ENCODE measurements at regions not wholly inside any gene's neighbourhood (a gene's known extent, or its start where the extent isn't known, plus 50 kb on each side); places are given as distances from the start of the nearest gene placed in this dataset.
"Not testable (repeated sequence)": the region's sequence is repeated elsewhere in the genome, so short reads cannot be mapped to it uniquely, and the experiment has no call there.

GRCh38 chr11:103731670-103732069 is 304.8 kb upstream of the DDI1 start:
- DNase-seq (ENCODE audit: low read depth) = no peak

- no peak for DNase-seq (ENCODE audit: low read depth)
These were observed 302.6 kb upstream of the DDI1 start for GRCh38 chr11:103733889-103734288.

- DNase-seq (ENCODE audit: low read depth) = no peak
These were observed 300.9 kb upstream of the DDI1 start for GRCh38 chr11:103735497-103736032.

- DNase-seq (ENCODE audit: low read depth) = no peak
These were observed 300.0 kb upstream of the DDI1 start for GRCh38 chr11:103736315-103737036.

- DNase-seq (ENCODE audit: low read depth) = no peak
These were observed 299.3 kb upstream of the DDI1 start for GRCh38 chr11:103737037-103737622.

GRCh38 chr11:103737747-103738146 is 298.7 kb upstream of the DDI1 start:
- no peak for DNase-seq (ENCODE audit: low read depth)

GRCh38 chr11:103739074-103739796 is 297.2 kb upstream of the DDI1 start:
- not testable (repeated sequence) for DNase-seq (ENCODE audit: low read depth)

GRCh38 chr11:103744496-103745153 is 291.8 kb upstream of the DDI1 start:
- no peak for DNase-seq (ENCODE audit: low read depth)

GRCh38 chr11:103749158-103749557 is 287.3 kb upstream of the DDI1 start:
- DNase-seq (ENCODE audit: low read depth) = no peak

- no peak for DNase-seq (ENCODE audit: low read depth)
These were observed 267.6 kb upstream of the DDI1 start for GRCh38 chr11:103768816-103769215.

GRCh38 chr11:103773059-103773458 is 263.4 kb upstream of the DDI1 start:
- DNase-seq (ENCODE audit: low read depth) = no peak

- DNase-seq (ENCODE audit: low read depth) = no peak
These were observed 262.9 kb upstream of the DDI1 start for GRCh38 chr11:103773537-103773936.

GRCh38 chr11:103779054-103779453 is 257.4 kb upstream of the DDI1 start:
- no peak for DNase-seq (ENCODE audit: low read depth)

GRCh38 chr11:103789952-103790351 is 246.5 kb upstream of the DDI1 start:
- no peak for DNase-seq (ENCODE audit: low read depth)

- DNase-seq (ENCODE audit: low read depth) = no peak
These were observed 243.4 kb upstream of the DDI1 start for GRCh38 chr11:103792981-103793468.

- no peak for DNase-seq (ENCODE audit: low read depth)
These were observed 242.2 kb upstream of the DDI1 start for GRCh38 chr11:103794262-103794661.

GRCh38 chr11:103798026-103798425 is 238.4 kb upstream of the DDI1 start:
- no peak for DNase-seq (ENCODE audit: low read depth)

GRCh38 chr11:103798446-103798845 is 238.0 kb upstream of the DDI1 start:
- no peak for DNase-seq (ENCODE audit: low read depth)

GRCh38 chr11:103800406-103801114 is 235.9 kb upstream of the DDI1 start:
- DNase-seq (ENCODE audit: low read depth) = no peak

GRCh38 chr11:103803062-103803461 is 233.4 kb upstream of the DDI1 start:
- no peak for DNase-seq (ENCODE audit: low read depth)

- no peak for DNase-seq (ENCODE audit: low read depth)
These were observed 230.8 kb upstream of the DDI1 start for GRCh38 chr11:103805688-103806009.

Data from stimulated activated CD4-positive, alpha-beta T cell treated with anti-CD3 and anti-CD28 coated beads, Interleukin-2, amount 100 ng/mL, for 4 hours (primary cell).